NCI-H2196 (cell line): ENCODE measurements at regions not wholly inside any gene's neighbourhood (a gene's known extent, or its start where the extent isn't known, plus 50 kb on each side); places are given as distances from the start of the nearest gene placed in this dataset.

Experiments
- DNase-seq: peaks from one replicate; lab custom pipeline; 2025; ENCODE audit not compliant: unreplicated experiment; lab: John Stamatoyannopoulos, UW

DNA sequence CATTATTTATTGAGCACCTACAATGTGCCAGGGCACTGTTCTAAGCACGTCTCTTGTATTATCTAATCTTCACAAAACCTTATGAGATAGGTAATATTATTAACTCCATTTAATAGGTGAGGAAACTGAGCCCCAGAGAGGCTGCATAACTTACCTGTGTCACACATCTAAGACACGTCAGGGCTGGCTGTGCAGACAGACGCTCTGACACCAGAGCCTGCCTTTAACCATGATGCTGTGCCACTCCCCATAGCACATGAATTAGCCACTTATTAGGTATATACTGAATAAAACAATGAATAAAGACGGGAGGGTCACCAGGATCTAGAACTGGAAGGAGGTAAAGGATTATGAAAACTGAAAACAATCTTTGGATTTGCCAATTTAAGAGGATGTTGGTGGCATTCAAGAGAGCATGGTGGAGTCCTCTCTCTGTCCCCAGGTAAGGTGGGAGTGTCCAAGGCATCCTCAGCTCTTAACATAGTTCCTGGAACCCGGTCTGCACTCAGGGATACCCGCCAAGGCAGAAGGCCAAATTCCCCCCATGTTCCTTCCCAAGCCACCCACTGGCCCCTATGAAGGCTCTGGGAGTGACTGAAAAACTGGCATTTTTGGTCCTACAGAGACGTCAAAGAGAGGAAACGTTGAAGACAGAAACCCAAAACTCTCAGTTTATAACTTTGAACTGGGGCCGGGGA, 479.7 kb downstream of the FOXO1 start:
- DNase-seq: no peak

DNA sequence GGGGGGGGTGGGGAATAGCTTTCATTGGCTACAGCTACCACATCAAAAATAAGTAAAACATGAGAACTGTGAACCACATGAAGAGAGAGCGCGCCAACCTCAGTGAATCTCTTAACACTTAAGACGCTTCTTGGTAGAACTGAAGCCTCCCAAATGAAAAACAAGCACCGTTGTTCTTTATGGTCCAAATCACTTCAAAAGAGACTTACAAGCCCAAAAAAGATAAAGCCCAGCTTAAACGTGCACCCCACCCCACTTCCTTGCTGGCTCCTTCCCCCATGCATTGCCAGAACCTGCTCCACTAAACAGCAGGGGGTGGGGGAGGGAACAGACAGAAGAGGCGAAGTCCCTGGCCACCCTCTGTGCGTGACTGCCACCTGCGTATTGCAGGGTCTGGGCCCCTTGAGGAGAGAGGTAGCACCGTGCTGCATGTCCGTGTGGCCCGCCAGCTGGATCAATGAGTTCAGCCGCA, 479.1 kb downstream of the FOXO1 start:
- no peak for DNase-seq

DNA sequence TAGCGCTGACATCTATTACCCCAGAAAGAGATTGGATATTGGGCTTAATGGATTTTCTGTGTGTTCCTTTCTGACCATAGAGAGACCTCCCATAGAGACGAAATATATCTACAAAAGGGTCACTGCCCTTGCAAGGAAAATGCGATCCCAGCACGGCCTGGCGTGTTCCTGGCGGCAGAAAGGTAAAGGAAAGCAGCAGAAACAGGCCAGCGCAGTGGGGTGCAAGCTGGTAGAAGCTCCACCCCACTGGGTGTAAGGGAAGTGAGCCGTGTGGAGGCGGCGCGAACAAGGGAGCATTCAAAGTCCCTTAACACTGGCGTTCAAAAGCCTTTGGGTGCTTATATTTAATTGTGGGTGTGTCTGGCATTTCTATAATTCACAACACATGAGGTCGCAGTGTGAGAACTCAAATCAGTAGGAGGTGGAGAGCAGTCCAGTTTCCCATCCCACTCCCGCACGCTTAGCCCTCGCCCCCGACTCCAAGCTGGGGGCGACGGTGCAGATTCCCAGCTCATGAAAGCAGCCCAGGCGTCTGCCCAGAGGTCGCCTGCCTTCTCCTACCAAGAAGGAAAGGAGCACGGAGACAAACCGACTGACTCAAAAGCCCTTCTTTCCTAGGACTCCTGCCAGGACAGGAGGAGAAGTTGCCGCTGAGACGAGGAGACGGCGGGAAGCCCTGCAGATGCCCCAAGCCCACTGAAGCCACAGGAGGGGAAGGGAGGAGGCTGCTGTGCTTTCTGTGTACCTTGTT, 478.4 kb downstream of the FOXO1 start:
- no peak for DNase-seq

DNA sequence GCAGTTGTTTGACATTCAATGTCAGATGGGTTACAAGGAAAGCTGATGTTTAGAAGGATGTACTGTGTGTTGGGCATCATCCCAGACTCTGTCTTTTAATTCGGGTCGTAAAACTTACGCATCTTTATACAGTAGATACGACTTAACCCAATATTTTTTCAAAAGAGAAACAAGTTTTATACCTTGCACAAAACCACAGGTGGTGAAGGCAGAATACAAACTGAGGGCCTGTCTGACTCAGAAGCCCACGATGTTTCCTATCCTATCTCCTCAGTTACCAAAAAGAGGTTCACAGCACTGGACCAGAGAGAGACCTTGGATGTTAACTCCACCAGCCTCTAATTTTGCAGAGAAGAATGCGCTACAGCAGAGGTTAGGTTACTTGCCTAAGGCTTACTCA, 477.0 kb downstream of the FOXO1 start:
- DNase-seq: no peak

DNA sequence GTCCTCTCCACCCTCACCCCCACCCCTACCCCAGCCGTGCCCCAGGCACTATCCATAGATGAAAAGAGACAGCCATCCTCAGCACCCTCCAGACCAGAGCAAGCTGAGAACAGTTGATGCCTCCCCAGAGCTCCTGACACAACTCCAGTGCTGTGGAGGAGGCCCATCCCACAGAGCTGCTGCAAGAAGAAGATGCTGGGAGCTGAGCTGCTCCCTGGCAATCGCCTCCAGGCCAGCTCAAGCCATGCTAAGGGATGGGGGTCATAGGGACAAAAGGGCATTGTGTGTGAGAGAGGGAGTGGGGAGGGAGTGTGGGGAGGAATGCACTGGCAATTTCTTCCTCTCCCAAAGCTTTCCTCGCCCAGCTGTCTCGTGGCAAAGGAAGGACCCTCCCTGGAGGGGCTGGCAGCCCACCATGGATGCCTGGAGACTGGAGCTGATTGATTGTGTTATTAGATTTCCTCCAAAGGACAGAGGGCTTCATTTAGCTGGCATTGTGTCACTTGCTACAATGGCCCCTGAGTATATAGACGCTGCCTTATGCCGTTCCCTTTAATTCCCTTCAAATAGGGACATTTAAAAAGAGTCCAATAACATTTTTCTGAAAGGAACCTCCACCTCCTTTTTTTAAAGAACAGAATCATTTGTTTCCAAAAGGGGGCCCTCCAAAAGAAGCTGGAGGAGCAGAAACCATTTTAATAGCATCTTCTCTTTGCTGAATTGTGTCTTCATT, 476.4 kb downstream of the FOXO1 start:
- DNase-seq: no peak

DNA sequence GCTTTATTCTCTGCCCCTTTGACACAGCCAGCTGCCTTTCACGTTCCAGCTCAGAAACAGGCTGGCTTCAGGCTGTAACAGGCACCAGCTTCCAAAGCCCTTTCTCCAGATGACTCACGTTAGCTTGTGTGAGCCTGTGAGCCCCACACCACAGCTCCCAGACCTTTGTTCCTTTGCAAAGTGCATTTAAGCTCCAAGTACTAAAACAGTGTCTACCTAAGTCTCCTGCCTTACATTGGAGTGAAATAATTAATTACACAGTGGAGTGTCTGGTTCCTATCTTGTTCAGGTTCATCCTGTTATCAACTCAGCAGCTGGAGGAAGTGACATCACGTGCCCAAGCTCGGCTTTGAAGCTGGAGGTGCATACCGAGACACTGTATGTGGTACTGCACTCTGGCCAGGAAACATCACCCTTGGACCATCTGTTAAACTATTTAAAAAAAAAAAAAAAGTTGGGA, 475.8 kb downstream of the FOXO1 start:
- no peak for DNase-seq

DNA sequence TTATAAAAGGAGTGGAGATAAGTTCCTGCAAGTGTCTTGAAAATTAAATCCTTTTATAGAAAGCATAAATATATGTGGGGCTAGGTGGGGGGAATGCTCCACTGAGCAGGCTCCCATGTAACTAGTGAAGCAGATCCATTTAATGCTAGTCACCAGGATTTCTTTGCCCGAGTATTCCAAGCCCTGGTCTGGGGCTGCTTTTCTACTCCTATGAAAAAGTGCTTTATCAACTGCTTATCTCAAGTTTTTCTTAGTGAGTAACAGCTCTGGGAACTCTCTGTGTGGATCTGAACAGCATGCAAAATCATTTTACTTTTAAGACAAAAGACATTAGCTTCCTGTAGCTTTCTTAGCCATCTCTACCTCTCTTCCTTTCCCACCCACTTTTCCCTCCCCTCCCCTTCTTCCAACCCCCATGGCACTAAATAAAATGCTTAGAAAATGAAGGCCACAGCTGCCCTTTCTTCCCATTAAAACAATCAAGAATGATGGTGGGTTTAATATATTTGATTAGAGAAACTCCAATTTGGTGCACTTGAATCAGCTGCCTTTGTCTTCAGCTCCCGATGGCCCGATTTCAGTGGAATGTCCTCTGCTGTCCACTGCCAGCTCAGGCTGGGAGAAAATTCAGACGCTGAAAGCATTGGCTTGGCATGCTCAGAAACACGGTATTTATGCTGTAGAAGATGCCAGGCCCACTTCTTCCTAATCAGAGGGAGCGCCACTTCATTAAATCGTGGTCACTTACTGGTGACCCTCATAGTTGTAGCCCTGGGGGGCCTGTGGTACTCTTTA, 475.1 kb downstream of the FOXO1 start:
- DNase-seq: no peak

DNA sequence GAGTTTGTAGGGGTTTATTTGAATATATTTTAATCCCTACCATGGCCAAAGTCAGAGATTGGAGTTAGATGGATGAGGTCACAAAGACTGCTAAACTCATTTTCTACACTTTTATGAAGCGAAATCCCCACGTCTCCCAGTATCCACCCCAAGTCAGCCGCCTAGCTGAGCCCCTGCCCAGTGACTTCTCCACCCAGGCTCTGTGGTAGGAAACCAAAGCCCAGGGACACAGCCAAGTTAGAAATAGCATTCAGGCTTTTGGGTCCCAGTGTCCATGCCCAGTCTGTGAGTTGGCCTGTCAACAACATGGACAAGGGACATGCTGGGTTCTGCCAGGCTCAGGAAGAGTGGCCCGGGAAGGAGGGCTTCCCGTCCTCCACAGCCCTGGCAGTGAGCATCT, 474.0 kb downstream of the FOXO1 start:
- DNase-seq: no peak

DNA sequence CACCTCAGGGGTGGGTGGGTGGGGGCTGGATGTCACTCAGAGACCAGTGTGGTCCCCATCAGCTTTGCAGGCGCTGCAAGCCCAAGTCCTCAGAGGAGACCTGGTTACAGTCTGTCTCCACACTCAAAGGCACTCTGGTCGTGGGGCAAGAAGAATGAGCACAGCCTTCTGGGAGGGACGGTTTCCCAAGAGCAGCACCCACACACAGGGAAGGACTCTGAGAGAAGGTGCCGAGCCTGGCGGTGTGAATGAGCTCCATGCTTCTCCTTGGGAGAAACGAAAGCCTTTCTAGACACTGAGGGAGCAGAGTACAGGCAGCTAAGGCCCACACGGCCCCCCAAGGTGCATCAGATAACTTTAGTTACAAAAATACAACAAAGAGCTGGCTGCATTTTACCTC, 473.6 kb downstream of the FOXO1 start:
- no peak for DNase-seq

DNA sequence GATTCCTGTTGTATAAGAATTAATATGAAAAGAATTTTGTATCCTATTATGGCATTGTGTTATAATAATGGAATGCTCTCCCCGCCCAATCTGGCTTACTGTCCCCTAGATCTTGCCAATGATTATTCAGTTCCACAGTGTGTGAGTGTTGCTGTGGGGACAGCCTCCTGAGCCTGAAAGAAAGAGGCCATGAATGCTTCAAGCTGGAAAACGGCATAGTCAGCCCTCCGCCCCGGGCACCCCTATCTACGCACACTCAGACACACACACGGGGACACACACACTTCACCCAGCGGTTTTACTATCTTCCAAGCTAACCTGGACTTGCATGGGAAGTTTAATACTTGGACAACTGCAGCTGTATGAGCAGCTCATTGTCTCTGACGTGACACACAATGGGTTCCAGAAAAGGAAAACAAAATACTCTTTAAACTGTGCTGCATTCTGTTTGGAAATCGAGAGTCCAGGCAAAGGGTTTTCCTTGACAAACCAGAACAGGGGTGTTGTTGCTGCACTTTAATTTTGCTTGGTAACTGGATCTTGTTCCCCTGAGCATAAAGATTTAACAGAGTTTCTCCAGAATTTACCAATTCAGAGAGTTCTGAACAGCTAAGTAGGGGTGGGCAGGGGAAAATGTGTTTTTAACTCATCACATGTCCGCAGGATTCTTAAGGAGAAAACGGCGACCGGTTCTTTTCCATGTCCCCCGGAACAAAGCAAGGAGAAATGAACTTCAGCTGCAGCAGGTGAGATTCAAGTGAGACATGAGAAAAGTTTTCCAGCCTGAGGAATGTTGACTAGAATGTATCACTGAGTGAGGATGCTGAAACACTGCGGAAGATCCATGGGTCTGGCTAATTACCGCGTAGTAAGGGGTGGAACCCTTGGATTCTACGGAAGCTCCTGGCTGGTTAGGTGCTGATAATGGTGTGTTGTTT, 472.9 kb downstream of the FOXO1 start:
- DNase-seq: no peak

DNA sequence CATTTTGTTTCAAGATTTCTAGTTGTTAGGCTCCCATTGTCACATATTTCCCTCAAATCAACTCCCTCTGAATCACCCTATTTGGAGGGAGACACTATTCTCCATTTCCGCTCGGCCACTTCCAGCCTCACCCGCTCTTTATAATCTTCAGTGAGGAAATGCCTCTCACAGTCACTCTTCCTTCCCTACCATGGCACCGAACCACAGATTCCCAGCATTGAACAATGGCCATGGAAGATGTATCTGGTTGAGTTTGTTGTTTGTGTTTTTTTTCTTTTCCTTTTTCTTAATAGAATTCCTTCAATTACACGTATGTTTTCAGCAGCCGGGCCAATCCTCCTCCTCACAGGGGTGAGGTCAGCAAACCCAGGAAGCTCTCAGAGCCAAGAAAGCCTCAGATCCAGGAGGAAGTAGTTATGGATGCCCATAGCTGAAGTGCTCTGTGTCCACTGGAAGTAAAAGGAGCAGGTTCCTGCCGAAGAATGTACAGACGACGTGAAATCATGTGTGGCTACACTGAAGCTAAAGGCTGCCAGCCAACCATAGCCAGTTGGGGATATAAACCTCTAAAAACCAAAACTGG, 472.1 kb downstream of the FOXO1 start:
- DNase-seq: no peak

DNA sequence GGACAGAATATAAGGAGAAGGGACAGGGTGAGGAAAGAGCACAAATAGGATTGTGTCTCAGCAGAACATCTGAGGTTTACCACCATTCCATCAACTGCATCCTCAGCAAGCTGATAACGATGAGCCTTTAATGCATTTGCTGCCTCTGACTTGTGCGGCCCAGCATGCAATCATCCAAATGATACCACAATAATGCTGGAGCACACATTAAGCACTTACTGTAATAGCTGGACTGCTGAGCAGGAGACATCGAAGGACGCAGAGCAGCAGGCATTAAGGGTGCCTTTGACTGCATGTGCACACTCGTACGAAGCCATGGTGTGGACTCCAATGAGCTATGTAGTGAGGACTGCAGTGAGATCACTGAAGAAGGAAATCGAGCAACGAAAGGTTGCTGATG, 469.4 kb downstream of the FOXO1 start:
- DNase-seq: no peak

DNA sequence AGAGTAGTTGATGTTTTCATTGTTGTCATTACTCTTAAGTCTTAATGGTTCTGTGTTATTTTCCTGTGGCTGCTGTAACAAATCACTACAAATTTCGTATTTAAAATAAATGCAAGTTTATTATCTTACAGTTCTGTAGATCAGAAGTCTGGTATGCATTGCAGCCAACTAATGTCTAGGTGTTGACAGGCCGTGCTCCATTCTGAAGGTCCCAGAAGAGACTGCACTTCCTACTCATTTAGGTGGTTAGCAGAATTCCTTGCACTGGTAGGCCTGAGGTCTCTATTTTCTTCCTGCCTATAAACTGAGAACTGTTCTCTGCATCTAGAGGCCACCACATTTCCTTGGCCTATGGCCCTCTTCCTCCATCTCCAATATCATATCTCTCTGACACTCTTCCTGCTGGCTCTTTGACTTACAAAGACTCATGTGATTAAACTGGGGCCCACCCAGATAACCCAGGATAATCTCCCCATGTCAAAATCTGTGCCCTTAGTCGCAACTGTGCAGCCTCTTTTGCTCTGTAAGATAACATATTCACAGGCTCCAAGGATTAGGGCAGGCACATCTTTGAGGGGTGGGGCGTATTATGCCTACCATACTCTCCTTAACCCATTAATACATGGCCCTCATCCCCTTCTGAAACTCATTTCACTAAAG, 468.4 kb downstream of the FOXO1 start:
- DNase-seq: no peak

DNA sequence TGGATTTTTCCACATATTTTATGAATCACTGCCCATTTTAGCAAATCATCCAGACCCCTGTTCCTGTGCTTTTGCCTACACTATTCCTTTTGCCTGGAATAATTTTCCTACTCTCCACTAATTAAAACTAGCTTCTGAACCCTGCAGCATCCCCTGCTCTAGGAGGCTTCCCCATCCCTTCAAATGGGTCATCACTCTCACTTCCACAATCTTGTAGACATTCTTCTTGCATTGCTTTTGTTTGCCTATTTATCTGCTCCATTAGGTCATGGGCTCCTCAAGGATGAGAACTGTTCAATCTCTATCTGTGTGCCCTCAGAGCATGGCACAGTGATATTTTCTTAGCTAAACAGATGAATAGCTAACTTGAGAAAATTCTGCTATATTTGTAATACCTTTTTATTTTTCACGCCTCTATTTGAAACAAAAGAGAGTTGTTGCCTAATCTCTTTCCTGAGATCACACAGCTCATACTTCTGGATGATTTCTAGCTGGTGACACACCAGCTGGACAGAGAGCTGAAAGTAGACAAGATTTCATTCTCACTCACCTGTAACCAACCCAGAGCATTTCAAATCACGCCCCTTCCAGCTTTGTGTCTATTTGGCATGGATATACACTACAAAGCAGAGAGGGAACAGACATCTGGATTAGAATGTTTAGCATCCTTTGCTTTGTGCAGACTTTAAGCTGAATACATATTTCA, 466.0 kb downstream of the FOXO1 start:
- no peak for DNase-seq

DNA sequence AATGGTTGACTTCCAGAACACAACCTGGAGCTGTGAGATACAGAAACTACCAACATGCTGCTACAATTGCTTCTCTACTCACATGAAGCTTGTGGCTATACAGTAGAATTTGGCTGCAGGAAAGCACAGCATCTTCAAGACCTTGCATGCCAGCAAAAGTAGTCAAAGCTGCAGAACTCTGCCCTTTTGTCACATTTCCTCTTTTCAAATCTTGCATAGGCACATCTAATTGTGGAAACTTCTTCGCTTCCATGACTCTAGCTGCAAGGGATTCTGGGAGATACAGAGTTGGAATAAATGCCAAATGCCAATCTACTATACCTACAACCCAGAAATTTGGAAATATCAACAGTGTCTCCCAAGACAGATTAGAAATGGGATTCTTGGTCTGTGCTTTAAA, 462.2 kb downstream of the FOXO1 start:
- no peak for DNase-seq

DNA sequence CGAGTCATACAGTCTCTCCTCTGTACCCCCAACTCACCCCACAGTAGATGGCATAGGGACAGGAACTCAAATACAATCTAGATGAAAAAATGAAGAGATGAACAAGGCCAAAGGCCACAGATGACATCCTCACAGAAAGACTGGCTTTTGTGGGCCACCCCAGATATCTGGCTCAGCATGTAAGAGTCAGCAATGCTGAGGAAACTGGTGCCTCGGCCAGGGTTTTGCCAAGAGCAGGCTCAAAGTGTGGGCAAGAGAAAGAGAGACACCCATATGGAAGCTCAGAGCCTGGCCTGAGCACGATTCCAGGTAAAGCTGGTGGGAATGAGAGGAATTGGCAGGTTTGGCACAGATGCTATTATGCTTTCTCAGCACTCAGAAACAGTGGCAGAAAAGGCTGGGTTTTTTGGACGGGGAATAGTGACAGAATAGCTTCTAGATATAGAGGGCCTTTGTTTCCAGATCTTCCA, 460.6 kb downstream of the FOXO1 start:
- DNase-seq: no peak

DNA sequence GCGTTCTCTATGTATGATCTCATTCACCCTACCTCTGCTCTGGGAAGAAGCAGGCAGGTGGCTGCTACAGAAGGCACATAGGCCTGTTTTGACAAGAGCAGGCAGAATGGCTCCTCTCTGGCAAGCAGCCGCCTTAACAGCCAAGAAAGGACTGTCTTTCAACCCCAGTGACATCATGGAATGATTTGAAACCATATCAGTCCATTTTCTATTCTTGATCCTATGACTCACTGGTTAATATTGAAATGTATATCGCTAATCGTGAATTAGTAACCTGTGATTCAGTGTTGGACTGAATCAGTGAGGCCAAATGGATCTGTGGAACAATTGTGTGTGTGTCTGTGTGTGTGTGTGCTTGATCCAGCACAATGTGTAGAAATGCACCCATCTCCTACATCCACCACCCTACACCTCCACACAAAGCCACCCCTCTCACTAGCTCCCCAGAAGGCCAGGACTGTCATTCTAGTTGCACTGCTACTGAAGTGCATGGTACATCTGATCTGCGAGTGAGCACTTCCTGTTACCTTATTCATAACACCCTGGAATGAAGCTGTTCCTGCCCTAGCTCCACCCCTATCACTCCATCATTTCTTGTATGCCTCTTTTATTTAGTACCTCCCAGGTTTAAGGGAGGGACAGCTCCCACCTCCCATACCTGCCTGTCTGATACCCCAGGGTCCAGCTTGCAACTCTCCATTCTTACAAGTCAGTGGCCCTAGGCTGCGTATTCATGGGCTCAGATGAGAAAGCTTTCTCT, 460.0 kb downstream of the FOXO1 start:
- no peak for DNase-seq
